Hepatocyte (in vitro differentiated cells): ENCODE measurements at regions not wholly inside any gene's neighbourhood (a gene's known extent, or its start where the extent isn't known, plus 50 kb on each side); places are given as distances from the start of the nearest gene placed in this dataset.
"Not testable (repeated sequence)": the region's sequence is repeated elsewhere in the genome, so short reads cannot be mapped to it uniquely, and the experiment has no call there.

Experiments
- DNase-seq: peaks from one replicate; pipeline ENCODE4 v3.0.0-alpha.2; 2016; ENCODE audit warnings: low spot score
- H2AFZ ChIP-seq: fragments of 200-600 bp; sonication (generic); 2 replicates; pipeline ENCODE4 v1.6.0; 2016; ENCODE audit warnings: antibody characterized with exemption, mild to moderate bottlenecking
- H3K27ac ChIP-seq: fragments of 200-600 bp; sonication (generic); 2 replicates; pipeline ENCODE4 v1.5.1; 2016; ENCODE audit warnings: mild to moderate bottlenecking
- H3K27me3 ChIP-seq: fragments of 200-600 bp; sonication (generic); 2 replicates; pipeline ENCODE4 v1.6.1; 2016
- H3K36me3 ChIP-seq: fragments of 200-600 bp; sonication (generic); replicated peaks from 2 replicates; pipeline ENCODE4 v1.5.1; 2016; ENCODE audit warnings: low read depth; ENCODE audit not compliant: insufficient read depth
- H3K4me1 ChIP-seq: fragments of 200-600 bp; sonication (generic); 2 replicates; pipeline ENCODE4 v1.5.1; 2016; ENCODE audit warnings: mild to moderate bottlenecking, moderate library complexity; ENCODE audit not compliant: insufficient read depth
- H3K4me2 ChIP-seq: fragments of 200-600 bp; sonication (generic); 2 replicates; pipeline ENCODE4 v1.6.0; 2016
- H3K4me3 ChIP-seq: fragments of 200-600 bp; sonication (generic); 2 replicates; pipeline ENCODE4 v1.5.1; 2016; ENCODE audit warnings: mild to moderate bottlenecking
- H3K79me2 ChIP-seq: fragments of 200-600 bp; sonication (generic); 2 replicates; pipeline ENCODE4 v1.6.0; 2017; ENCODE audit warnings: mild to moderate bottlenecking
- H3K9me2 ChIP-seq: fragments of 200-600 bp; sonication (generic); replicated peaks from 2 replicates; pipeline ENCODE4 v1.6.0; 2017; ENCODE audit warnings: mild to moderate bottlenecking; ENCODE audit not compliant: insufficient read depth
- H3K9me3 ChIP-seq: fragments of 200-600 bp; sonication (generic); 2 replicates; pipeline ENCODE4 v1.5.1; 2016; ENCODE audit warnings: low read depth, mild to moderate bottlenecking
- H4K20me1 ChIP-seq: fragments of 200-600 bp; sonication (generic); 2 replicates; pipeline ENCODE4 v1.6.0; 2016; ENCODE audit warnings: mild to moderate bottlenecking; ENCODE audit not compliant: insufficient read depth, poor library complexity, severe bottlenecking
- EZH2 ChIP-seq: fragments of 200-600 bp; sonication (generic); IDR thresholded peaks from 2 replicates; pipeline ENCODE4 v1.6.1; 2016; ENCODE audit warnings: antibody characterized with exemption, mild to moderate bottlenecking, borderline replicate concordance
- EZH2phosphoT487 ChIP-seq: fragments of 200-600 bp; sonication (generic); IDR thresholded peaks from one replicate; pipeline ENCODE4 v1.6.1; 2018; ENCODE audit warnings: antibody characterized with exemption, mild to moderate bottlenecking, low read depth, moderate library complexity; ENCODE audit not compliant: unreplicated experiment, severe bottlenecking
- WGBS: methylation state at CpG from one replicate; pipeline ENCODE4 v1.1.6; 2016; ENCODE audit warnings: low lambda C conversion rate; ENCODE audit errors: missing lambda C conversion rate; 5-methylcytosine and 5-hydroxymethylcytosine counted together
- TF ChIP-seq, protein P1 (sequence below): fragments of 200-600 bp; sonication (generic); IDR thresholded peaks from 2 replicates; pipeline ENCODE4 v1.5.1; 2016; ENCODE audit warnings: antibody characterized with exemption, mild to moderate bottlenecking; ENCODE audit not compliant: poor library complexity

DNA sequence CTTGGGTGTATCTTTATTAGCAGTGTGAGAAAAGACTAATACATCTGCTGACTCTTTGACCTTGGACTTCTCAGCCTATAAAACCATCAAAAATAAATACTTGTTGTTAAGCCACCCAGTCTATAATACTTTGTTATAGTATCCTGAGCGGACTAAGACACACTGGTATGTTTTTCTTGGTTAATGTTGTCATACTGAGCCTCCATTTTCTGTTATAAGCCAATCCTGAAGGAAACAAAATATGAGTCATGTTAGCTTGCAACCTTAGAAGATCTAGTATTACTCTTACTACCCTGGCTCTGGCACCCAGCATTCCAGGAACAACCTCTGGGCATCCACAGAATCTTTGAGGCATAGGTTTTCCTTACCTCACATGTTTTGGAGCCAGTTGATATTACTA is 307.2 kb downstream of the FRK start:
- TF ChIP-seq EZH2phosphoT487 (no peak), EZH2 (no peak)
- TF ChIP-seq, protein P1, sequence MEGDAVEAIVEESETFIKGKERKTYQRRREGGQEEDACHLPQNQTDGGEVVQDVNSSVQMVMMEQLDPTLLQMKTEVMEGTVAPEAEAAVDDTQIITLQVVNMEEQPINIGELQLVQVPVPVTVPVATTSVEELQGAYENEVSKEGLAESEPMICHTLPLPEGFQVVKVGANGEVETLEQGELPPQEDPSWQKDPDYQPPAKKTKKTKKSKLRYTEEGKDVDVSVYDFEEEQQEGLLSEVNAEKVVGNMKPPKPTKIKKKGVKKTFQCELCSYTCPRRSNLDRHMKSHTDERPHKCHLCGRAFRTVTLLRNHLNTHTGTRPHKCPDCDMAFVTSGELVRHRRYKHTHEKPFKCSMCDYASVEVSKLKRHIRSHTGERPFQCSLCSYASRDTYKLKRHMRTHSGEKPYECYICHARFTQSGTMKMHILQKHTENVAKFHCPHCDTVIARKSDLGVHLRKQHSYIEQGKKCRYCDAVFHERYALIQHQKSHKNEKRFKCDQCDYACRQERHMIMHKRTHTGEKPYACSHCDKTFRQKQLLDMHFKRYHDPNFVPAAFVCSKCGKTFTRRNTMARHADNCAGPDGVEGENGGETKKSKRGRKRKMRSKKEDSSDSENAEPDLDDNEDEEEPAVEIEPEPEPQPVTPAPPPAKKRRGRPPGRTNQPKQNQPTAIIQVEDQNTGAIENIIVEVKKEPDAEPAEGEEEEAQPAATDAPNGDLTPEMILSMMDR = no peak
- H3K79me2 ChIP-seq = no peaks in the 10 kb centered on the region
- no peaks in the 10 kb centered on the region for H3K9me3 ChIP-seq
- H3K9me2 ChIP-seq = no peaks in the 10 kb centered on the region
- no peak overlapping the region for H3K4me2 ChIP-seq
- no peaks in the 10 kb centered on the region for H3K36me3 ChIP-seq
- no peaks in the 10 kb centered on the region for H3K27me3 ChIP-seq
- no peak overlapping the region for H3K27ac ChIP-seq
- DNase-seq = no peak
- H2AFZ ChIP-seq = no peak overlapping the region
- 52% methylated on average over 1 of the region's 1 CpG for WGBS
- no peaks in the 10 kb centered on the region for H4K20me1 ChIP-seq
- H3K4me3 ChIP-seq = no peak overlapping the region
- no peaks in the 10 kb centered on the region for H3K4me1 ChIP-seq

- Histone ChIP-seq H4K20me1 (no peaks in the 10 kb centered on the region), H3K9me3 (no peaks in the 10 kb centered on the region), H3K4me1 (no peaks in the 10 kb centered on the region), H2AFZ (no peak overlapping the region), H3K27ac (no peak overlapping the region), H3K4me3 (no peak overlapping the region), H3K9me2 (no peaks in the 10 kb centered on the region), H3K4me2 (no peak overlapping the region), H3K36me3 (no peaks in the 10 kb centered on the region), H3K27me3 (no peaks in the 10 kb centered on the region), H3K79me2 (no peaks in the 10 kb centered on the region)
- WGBS = 89% methylated on average over 5 of the region's 5 CpGs
- no peak for TF ChIP-seq EZH2phosphoT487
- TF ChIP-seq EZH2 = no peak
- TF ChIP-seq, protein P1 = no peak
- no peak for DNase-seq
Observed at GRCh38 chr6:115750946-115751345, 309.7 kb downstream of the FRK start.

DNA sequence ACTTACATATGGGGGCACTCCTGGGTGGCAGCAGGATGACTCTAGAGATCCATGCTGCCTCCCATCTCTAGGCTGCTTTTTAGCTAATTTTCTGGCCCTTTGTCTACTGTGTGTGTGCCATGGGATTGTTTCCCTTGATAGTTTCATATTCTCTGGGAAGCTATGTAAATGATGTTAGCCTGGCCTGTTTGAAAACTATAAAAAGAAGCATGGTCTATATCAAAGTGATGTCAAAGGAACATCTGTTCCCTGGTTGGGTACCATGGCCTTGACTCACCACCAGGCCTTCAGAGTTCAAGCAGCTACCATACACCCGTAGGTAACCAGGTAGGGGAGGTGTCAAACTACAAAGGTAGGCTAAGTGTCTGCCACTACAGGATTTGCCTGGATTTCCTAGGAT is 310.4 kb downstream of the FRK start:
- Histone ChIP-seq H3K4me3 (no peak overlapping the region), H3K9me2 (no peaks in the 10 kb centered on the region), H3K27ac (no peak overlapping the region), H3K36me3 (no peaks in the 10 kb centered on the region), H4K20me1 (no peaks in the 10 kb centered on the region), H3K27me3 (no peaks in the 10 kb centered on the region), H2AFZ (no peak overlapping the region), H3K9me3 (no peaks in the 10 kb centered on the region), H3K4me2 (no peak overlapping the region), H3K79me2 (no peaks in the 10 kb centered on the region), H3K4me1 (no peaks in the 10 kb centered on the region)
- no peak for TF ChIP-seq EZH2
- TF ChIP-seq, protein P1 = no peak
- no peak for DNase-seq
- WGBS = 64% methylated on average over 1 of the region's 1 CpG

GRCh38 chr6:115747719-115748118 is 313.0 kb downstream of the FRK start:
- no peak for TF ChIP-seq EZH2
- TF ChIP-seq, protein P1 = no peak
- H3K36me3 ChIP-seq = no peaks in the 10 kb centered on the region
- no peaks in the 10 kb centered on the region for H3K9me3 ChIP-seq
- H2AFZ ChIP-seq = no peak overlapping the region
- H3K4me1 ChIP-seq = no peaks in the 10 kb centered on the region
- H3K27ac ChIP-seq = no peak overlapping the region
- H3K4me3 ChIP-seq = no peak overlapping the region
- H3K27me3 ChIP-seq = no peaks in the 10 kb centered on the region
- no peaks in the 10 kb centered on the region for H3K79me2 ChIP-seq
- no peaks in the 10 kb centered on the region for H3K9me2 ChIP-seq
- no peaks in the 10 kb centered on the region for H4K20me1 ChIP-seq
- 3% methylated on average over 1 of the region's 1 CpG for WGBS
- H3K4me2 ChIP-seq = no peak overlapping the region
- no peak for DNase-seq

DNA sequence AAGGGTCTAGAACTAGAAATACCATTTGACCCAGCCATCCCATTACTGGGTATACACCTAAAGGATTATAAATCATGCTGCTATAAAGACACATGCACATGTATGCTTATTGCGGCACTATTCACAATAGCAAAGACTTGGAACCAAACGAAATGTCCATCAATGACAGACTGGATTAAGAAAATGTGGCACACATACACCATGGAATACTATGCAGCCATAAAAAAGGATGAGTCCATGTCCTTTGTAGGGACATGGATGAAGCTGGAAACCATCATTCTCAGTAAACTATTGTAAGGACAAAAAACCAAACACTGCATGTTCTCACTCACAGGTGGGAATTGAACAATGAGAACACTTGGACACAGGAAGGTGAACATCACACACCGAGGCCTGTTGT is 314.1 kb downstream of the FRK start:
- H4K20me1 ChIP-seq, DNase-seq, H2AFZ ChIP-seq, H3K36me3 ChIP-seq, H3K4me2 ChIP-seq, H3K4me1 ChIP-seq, H3K27me3 ChIP-seq, H3K9me2 ChIP-seq, H3K4me3 ChIP-seq, H3K27ac ChIP-seq, H3K79me2 ChIP-seq, H3K9me3 ChIP-seq: not testable (repeated sequence)
- 83% methylated on average over 3 of the region's 3 CpGs for WGBS
